OCI-LY7 (cell line): ENCODE measurements at regions not wholly inside any gene's neighbourhood (a gene's known extent, or its start where the extent isn't known, plus 50 kb on each side); places are given as distances from the start of the nearest gene placed in this dataset.

Source experiments
- BruUV-seq: library from RNA; stranded (reverse); fragments of 400-500 nt; replicated peaks from 2 replicates; lab custom pipeline; 2021; lab: Mats Ljungman, UMichigan
- CTCF ChIA-PET: fragments of 300-600 bp; sonication (Branson Sonifier 250); formaldehyde crosslinking; loops from one replicate; lab custom pipeline; 2022; ENCODE audit warnings: antibody characterized with exemption; ENCODE audit not compliant: unreplicated experiment; lab: Charles Lee
- POLR2A ChIA-PET: fragments of 300-600 bp; sonication (Branson Sonifier 250); formaldehyde crosslinking; loops from one replicate; lab custom pipeline; 2022; ENCODE audit warnings: antibody characterized with exemption; lab: Charles Lee
- DNase-seq: peaks from one replicate; pipeline ENCODE4 v3.0.0-alpha.2; 2015; ENCODE audit warnings: low spot score
- H2AFZ ChIP-seq: fragments of 200-600 bp; sonication (generic), shearing (Covaris generic); 2 replicates; pipeline ENCODE4 v1.6.1; 2014; ENCODE audit warnings: mild to moderate bottlenecking, antibody characterized with exemption, low read length, moderate library complexity
- H3K27ac ChIP-seq: fragments of 200-600 bp; sonication (generic); 2 replicates; pipeline ENCODE4 v1.5.1; 2014; ENCODE audit warnings: mixed run types, low read depth, mild to moderate bottlenecking, moderate library complexity, low read length, inconsistent platforms; ENCODE audit not compliant: poor library complexity, severe bottlenecking
- H3K36me3 ChIP-seq: fragments of 200-600 bp; sonication (generic); 2 replicates; pipeline ENCODE4 v1.6.1; 2014; ENCODE audit warnings: mild to moderate bottlenecking, antibody characterized with exemption, low read length, moderate library complexity, mixed read lengths; ENCODE audit not compliant: insufficient read depth
- H3K4me1 ChIP-seq: fragments of 200-600 bp; sonication (generic); 2 replicates; pipeline ENCODE4 v1.5.1; 2014; ENCODE audit warnings: mild to moderate bottlenecking, low read length; ENCODE audit not compliant: insufficient read depth, poor library complexity, severe bottlenecking
- H3K4me2 ChIP-seq: fragments of 200-600 bp; sonication (generic); 2 replicates; pipeline ENCODE4 v1.6.1; 2014; ENCODE audit warnings: mild to moderate bottlenecking, low read length
- H3K4me3 ChIP-seq: fragments of 200-600 bp; sonication (generic); 2 replicates; pipeline ENCODE4 v1.5.1; 2014; ENCODE audit warnings: mild to moderate bottlenecking, low read depth, low read length; ENCODE audit not compliant: poor library complexity, severe bottlenecking
- H3K79me2 ChIP-seq: fragments of 200-600 bp; sonication (generic); 2 replicates; pipeline ENCODE4 v1.6.1; 2016; ENCODE audit warnings: low read depth, mild to moderate bottlenecking, low read length, moderate library complexity, mixed read lengths; ENCODE audit not compliant: insufficient read depth
- H3K9me2 ChIP-seq: fragments of 200-600 bp; sonication (generic); 2 replicates; pipeline ENCODE4 v1.6.1; 2016; ENCODE audit warnings: mild to moderate bottlenecking, low read length, mixed read lengths; ENCODE audit not compliant: insufficient read depth
- H3K9me3 ChIP-seq: fragments of 200-600 bp; sonication (generic); 2 replicates; pipeline ENCODE4 v1.6.1; 2014; ENCODE audit warnings: mild to moderate bottlenecking, mixed run types, low read length, mixed read lengths
- H4K20me1 ChIP-seq: fragments of 200-600 bp; sonication (generic); 2 replicates; pipeline ENCODE4 v1.6.1; 2014; ENCODE audit warnings: mild to moderate bottlenecking, antibody characterized with exemption, low read length, moderate library complexity, mixed read lengths; ENCODE audit not compliant: insufficient read depth
- CTCF ChIP-seq: fragments of 200-600 bp; sonication (generic); conservative IDR thresholded peaks from 2 replicates; pipeline ENCODE4 v1.5.1; 2014; ENCODE audit warnings: mild to moderate bottlenecking, antibody characterized with exemption, low read length, moderate library complexity, mixed read lengths
- EZH2phosphoT487 ChIP-seq: fragments of 200-600 bp; sonication (generic); IDR thresholded peaks from 2 replicates; pipeline ENCODE4 v1.6.1; 2018; ENCODE audit warnings: low read depth, borderline replicate concordance, mild to moderate bottlenecking, mixed run types, antibody characterized with exemption, low read length, moderate library complexity, mixed read lengths
- intact Hi-C: fragments of 100-400 bp; cut with micrococcal nuclease; formaldehyde crosslinking; loops from one replicate; pipeline ENCODE4 v1.10.0; 2022; ENCODE audit not compliant: unreplicated experiment

DNA sequence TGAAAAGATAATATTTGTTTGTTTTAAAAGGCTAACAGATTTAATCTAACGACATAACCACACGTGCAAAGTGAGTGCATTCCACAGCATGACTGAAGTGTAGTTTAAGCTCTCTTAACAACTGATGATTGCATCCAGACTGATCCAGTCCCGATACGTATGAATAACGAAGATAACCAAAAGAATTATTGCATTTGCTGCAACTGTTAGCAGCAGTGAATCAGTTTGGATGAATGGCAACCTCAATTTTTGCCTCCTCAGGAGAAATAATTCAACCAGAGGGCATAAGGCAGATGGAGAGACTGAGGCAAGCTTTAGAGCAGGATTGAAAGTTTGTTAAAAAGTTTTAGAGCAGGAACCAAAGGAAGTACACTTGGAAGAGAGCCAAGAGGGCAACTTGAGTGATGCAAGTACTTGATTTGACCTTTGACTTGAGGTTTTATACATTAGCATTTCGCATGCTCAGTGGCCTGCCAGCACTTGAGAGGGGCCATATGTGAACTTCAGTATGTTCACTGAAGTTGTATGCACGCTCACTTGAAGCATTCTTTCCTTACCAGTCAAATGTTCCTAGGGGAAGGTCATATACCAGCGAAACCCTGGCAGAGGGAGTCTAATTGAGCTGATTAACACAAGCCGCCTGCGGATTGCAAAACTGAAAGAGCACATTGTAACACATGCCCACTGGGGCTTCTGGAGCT, 835.0 kb upstream of the PCDH20 start:
- Histone ChIP-seq H2AFZ (no peak overlapping the region), H3K9me2 (no peaks in the 10 kb centered on the region), H3K36me3 (no peaks in the 10 kb centered on the region), H4K20me1 (no peaks in the 10 kb centered on the region), H3K79me2 (no peaks in the 10 kb centered on the region), H3K9me3 (no peaks in the 10 kb centered on the region), H3K27ac (no peak overlapping the region), H3K4me1 (no peaks in the 10 kb centered on the region), H3K4me3 (no peak overlapping the region), H3K4me2 (no peak overlapping the region)
- POLR2A ChIA-PET = interaction anchor here (1.0 to 1.8 kb wide), 3 partner anchors 14 to 133 kb away, joined by 4 to 7 read pairs (median 4); no protein-coding TSS in a partner anchor
- BruUV-seq = no TSS peak
- TF ChIP-seq EZH2phosphoT487 (no peak), CTCF (no peak)
- DNase-seq = no peak
- intact Hi-C loops = no loop called here
- CTCF ChIA-PET = no interaction called here

DNA sequence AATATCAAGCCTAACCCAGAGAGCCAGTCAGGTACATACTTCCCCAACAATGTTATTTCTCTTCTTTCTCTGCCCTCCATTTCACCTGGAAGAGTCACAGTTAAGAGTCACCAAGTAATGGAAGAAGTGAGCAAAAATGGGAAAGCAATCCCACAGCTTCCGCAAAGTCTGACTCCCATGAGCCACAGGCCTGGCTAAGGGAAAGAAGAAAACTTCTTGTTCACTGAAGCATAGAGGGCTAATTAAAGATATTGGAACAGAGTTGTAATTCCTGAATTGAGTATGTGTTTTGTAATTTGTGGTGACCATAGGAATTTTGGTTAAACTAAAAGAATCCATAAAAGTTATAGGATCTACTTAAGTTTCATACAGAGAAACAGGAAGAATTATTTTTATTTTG, 830.9 kb upstream of the PCDH20 start:
- no peak for DNase-seq
- Histone ChIP-seq H4K20me1 (no peaks in the 10 kb centered on the region), H3K9me2 (no peaks in the 10 kb centered on the region), H3K9me3 (no peaks in the 10 kb centered on the region), H3K79me2 (no peaks in the 10 kb centered on the region), H3K27ac (no peak overlapping the region), H3K4me3 (no peak overlapping the region), H2AFZ (no peak overlapping the region), H3K4me2 (no peak overlapping the region), H3K36me3 (no peaks in the 10 kb centered on the region), H3K4me1 (no peaks in the 10 kb centered on the region)
- ChIA-PET CTCF (no interaction called here), POLR2A (interaction anchor here (1.1 to 1.4 kb wide), 3 partner anchors 10 to 67 kb away, joined by 3 to 5 read pairs (median 3); no protein-coding TSS in a partner anchor)
- no TSS peak for BruUV-seq
- TF ChIP-seq EZH2phosphoT487 = no peak
- TF ChIP-seq CTCF = no peak
- intact Hi-C loops = no loop called here

DNA sequence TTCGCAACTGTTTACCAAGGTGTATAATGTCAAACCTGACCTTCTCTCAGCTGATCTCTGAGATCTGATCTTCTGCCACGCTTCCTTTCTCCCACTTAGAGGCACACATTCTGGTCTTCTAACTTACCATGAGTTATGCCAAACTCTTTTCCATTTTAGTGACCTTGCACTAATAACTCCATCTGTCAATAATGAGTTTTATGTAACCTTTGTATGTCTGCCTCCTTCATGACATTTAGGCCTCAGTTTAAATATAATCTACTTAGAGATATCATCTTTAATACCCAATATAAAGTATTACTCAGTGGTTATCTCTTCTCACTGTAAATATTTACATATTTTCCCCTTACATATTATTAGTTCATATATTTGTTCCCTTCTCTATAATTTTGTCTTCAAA, 827.5 kb upstream of the PCDH20 start:
- Histone ChIP-seq H2AFZ (no peak overlapping the region), H3K27ac (no peak overlapping the region), H3K4me3 (no peak overlapping the region), H3K4me1 (no peaks in the 10 kb centered on the region), H3K9me3 (no peaks in the 10 kb centered on the region), H4K20me1 (no peaks in the 10 kb centered on the region), H3K9me2 (no peaks in the 10 kb centered on the region), H3K79me2 (no peaks in the 10 kb centered on the region), H3K4me2 (no peak overlapping the region), H3K36me3 (no peaks in the 10 kb centered on the region)
- BruUV-seq = no TSS peak
- intact Hi-C loops = no loop called here
- ChIA-PET POLR2A (interaction anchor here (1.0 to 2.0 kb wide), 2 partner anchors 14 to 32 kb away, joined by 4 read pairs; no protein-coding TSS in a partner anchor), CTCF (no interaction called here)
- DNase-seq = no peak
- TF ChIP-seq CTCF (no peak), EZH2phosphoT487 (no peak)
